HFFc6 (cell line): ENCODE measurements at regions not wholly inside any gene's neighbourhood (a gene's known extent, or its start where the extent isn't known, plus 50 kb on each side); places are given as distances from the start of the nearest gene placed in this dataset.

ENCODE experiments used
- DNase-seq: peaks from one replicate; pipeline ENCODE4 v3.0.0-alpha.2; 2018
- H3K27ac Mint-ChIP-seq: 2 replicates; pipeline ENCODE4 v1.8.0; 2020; ENCODE audit warnings: mild to moderate bottlenecking, mixed read lengths
- H3K27me3 Mint-ChIP-seq: 2 replicates; pipeline ENCODE4 v1.8.0; 2021; ENCODE audit warnings: mild to moderate bottlenecking, moderate library complexity, mixed read lengths; ENCODE audit not compliant: insufficient read depth
- H3K36me3 Mint-ChIP-seq: 2 replicates; pipeline ENCODE4 v1.8.0; 2021; ENCODE audit warnings: low read depth, mixed read lengths
- H3K4me1 Mint-ChIP-seq: 2 replicates; pipeline ENCODE4 v1.8.0; 2020; ENCODE audit warnings: low read depth, mixed read lengths
- H3K4me3 Mint-ChIP-seq: 2 replicates; pipeline ENCODE4 v1.8.0; 2020; ENCODE audit warnings: mild to moderate bottlenecking, moderate library complexity, mixed read lengths
- H3K9me3 Mint-ChIP-seq: 2 replicates; pipeline ENCODE4 v1.8.0; 2020; ENCODE audit warnings: mild to moderate bottlenecking, mixed read lengths
- CTCF ChIP-seq: fragments of 200-600 bp; sonication (generic); IDR thresholded peaks from 2 replicates; pipeline ENCODE4 v1.5.0; 2021; ENCODE audit warnings: antibody characterized with exemption, mild to moderate bottlenecking

GRCh38 chr11:71201936-71202597 lies 50.3 kb downstream of the SHANK2 start:
- H3K9me3 Mint-ChIP-seq: peaks cover 18% of the 10 kb centered on the region; the same call in 1 of the 2 replicates
- TF ChIP-seq CTCF: no peak
- no peak overlapping the region for H3K27ac Mint-ChIP-seq
- no peak overlapping the region for H3K4me3 Mint-ChIP-seq
- H3K4me1 Mint-ChIP-seq: 0 out of 2 replicates have a peak, but pooled peaks cover 4% of the 10 kb centered on the region
- DNase-seq: no peak
- peaks cover 14% of the 10 kb centered on the region for H3K27me3 Mint-ChIP-seq
- H3K36me3 Mint-ChIP-seq: no peaks in the 10 kb centered on the region; the same call in 1 of the 2 replicates

GRCh38 chr11:71201231-71201630 lies 51.1 kb downstream of the SHANK2 start:
- no peak for DNase-seq
- H3K36me3 Mint-ChIP-seq: no peaks in the 10 kb centered on the region; the same call in 1 of the 2 replicates
- 0 out of 2 replicates have a peak, but pooled peaks cover 3% of the 10 kb centered on the region for H3K4me1 Mint-ChIP-seq
- no peak for TF ChIP-seq CTCF
- H3K9me3 Mint-ChIP-seq: peaks cover 16% of the 10 kb centered on the region; the same call in 1 of the 2 replicates
- H3K27me3 Mint-ChIP-seq: peaks cover 10% of the 10 kb centered on the region
- H3K27ac Mint-ChIP-seq: no peak overlapping the region
- no peak overlapping the region for H3K4me3 Mint-ChIP-seq

- DNase-seq: no peak
- no peaks in the 10 kb centered on the region; the same call in 1 of the 2 replicates for H3K36me3 Mint-ChIP-seq
- H3K27me3 Mint-ChIP-seq: peaks cover 8% of the 10 kb centered on the region
- peaks cover 15% of the 10 kb centered on the region; the same call in 1 of the 2 replicates for H3K9me3 Mint-ChIP-seq
- no peak overlapping the region for H3K27ac Mint-ChIP-seq
- H3K4me1 Mint-ChIP-seq: no peaks in the 10 kb centered on the region
- no peak for TF ChIP-seq CTCF
- no peak overlapping the region for H3K4me3 Mint-ChIP-seq
Observed at GRCh38 chr11:71200761-71201160, 51.6 kb downstream of the SHANK2 start.

- DNase-seq: no peak
- no peak overlapping the region for H3K4me3 Mint-ChIP-seq
- no peaks in the 10 kb centered on the region for H3K4me1 Mint-ChIP-seq
- peaks cover 15% of the 10 kb centered on the region; the same call in 1 of the 2 replicates for H3K9me3 Mint-ChIP-seq
- no peak for TF ChIP-seq CTCF
- no peaks in the 10 kb centered on the region; the same call in 1 of the 2 replicates for H3K36me3 Mint-ChIP-seq
- H3K27me3 Mint-ChIP-seq: peaks cover 6% of the 10 kb centered on the region
- H3K27ac Mint-ChIP-seq: no peak overlapping the region
Observed at GRCh38 chr11:71200172-71200716, 52.1 kb downstream of the SHANK2 start.

GRCh38 chr11:71199226-71199820 lies 53.1 kb downstream of the SHANK2 start:
- Mint-ChIP-seq H3K27ac (no peak overlapping the region), H3K36me3 (no peaks in the 10 kb centered on the region; the same call in 1 of the 2 replicates), H3K4me1 (no peaks in the 10 kb centered on the region), H3K9me3 (peaks cover 15% of the 10 kb centered on the region; the same call in 1 of the 2 replicates), H3K27me3 (peaks cover 6% of the 10 kb centered on the region), H3K4me3 (no peak overlapping the region)
- DNase-seq: no peak
- TF ChIP-seq CTCF: no peak
